GM19023 (cell line): ENCODE measurements at regions not wholly inside any gene's neighbourhood (a gene's known extent, or its start where the extent isn't known, plus 50 kb on each side); places are given as distances from the start of the nearest gene placed in this dataset.

Source experiments
- ATAC-seq: cut with Tn5 transposase; IDR thresholded peaks from one replicate; pipeline ENCODE4 v1.9.1; 2021; ENCODE audit warnings: mild to moderate bottlenecking, moderate library complexity; ENCODE audit not compliant: unreplicated experiment

DNA sequence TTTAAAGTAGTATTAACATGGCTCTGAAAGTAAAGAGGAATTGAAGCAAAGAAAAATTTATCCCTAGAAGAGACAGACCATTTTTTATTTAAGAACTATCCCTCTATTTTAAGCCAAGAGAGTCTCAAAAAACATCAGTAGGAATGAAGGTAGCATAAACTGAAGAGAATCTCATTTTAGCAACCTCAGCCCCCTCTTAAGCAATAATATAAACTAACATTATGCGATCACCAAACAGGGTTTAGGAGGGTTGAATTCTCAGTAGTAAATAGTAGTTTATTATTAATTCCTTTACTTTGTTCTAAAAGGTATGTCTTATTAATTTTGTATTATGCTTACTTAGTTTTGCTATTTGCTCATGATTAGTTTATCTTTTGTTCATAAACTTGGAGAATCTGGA, 287.4 kb downstream of the CDK5RAP2 start:
- no peak for ATAC-seq

DNA sequence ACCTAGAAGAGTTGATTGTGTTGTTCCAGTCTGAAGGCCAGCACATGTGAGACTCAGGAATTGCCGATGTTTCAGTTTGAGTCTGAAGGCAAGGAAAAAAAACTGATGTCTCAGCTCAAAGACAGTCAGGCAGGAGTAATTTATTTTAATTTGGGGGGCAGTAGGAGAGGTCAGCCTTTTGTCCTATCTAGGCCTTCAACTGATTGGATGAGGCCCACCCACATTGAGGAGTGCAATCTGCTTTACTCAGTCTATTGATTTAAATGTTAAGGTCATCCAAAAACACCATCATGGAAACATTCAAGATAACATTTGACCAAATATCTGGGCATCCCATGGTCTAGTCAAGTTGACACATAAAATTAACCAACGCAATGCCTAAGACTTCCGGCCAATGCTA, 288.9 kb downstream of the CDK5RAP2 start:
- ATAC-seq: no peak

DNA sequence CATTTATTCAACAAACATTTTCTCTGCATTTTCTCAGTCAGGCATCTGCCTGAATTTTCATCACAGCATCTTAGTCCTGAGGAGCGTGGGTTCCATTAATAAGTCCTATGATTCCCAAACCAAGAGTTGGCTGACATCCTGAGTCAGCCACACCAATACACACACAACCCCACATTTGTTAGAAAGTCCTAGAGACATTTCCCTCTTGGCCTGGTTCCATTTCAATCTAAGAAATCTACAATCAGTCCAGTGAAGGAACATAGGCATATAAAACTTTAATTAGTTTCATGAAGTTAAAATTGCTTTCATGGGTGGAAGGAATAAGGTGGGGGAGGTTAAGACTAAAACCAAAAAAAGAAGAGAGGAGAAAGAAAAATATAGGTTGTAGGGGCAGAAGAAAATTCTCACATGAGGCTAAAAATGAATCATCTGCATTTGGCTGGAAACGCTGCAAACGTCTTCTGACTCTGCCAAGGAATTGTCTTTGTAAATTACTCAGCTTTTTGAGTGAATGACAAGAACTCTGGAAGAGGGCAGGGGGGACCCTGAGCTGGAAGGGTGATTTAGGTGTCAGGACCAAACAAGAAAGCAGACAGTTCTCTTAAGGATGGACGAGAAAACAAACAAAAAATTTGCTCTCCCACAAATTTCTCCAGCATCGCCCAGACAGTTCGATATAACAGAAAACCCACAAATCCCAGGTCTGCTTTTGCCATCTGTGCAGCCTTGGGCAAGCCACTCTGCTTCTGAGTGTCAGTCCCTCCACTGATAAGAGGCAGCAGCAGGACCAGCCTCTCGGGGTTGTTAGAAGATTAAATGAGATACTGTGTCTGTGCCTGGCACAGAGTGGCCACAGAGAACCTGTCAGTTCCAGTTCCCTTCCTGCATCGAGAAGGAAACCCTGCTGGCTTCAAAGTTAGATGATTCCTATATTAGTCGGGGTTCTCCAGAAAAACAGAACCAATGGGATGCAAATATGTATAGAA, 289.7 kb downstream of the CDK5RAP2 start:
- no peak for ATAC-seq

DNA sequence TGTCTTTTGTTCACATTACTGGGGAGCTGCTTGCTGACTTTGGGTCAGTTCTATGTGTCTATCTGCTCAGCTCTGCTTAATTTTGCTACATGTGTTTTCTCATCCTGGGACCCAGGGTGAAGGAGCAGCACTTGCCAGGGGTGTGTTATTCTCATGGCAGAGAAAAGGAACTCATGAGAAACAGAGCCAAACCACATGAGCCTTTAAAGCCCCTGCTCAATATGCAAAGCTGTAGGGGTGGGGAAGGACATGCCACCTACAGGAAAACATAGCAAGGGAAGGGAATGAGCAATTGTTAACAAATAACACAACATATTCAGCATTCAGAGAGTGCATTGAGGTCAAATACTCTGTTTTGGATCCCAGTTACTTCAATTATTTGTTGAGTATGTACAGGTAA, 290.9 kb downstream of the CDK5RAP2 start:
- ATAC-seq: no peak

DNA sequence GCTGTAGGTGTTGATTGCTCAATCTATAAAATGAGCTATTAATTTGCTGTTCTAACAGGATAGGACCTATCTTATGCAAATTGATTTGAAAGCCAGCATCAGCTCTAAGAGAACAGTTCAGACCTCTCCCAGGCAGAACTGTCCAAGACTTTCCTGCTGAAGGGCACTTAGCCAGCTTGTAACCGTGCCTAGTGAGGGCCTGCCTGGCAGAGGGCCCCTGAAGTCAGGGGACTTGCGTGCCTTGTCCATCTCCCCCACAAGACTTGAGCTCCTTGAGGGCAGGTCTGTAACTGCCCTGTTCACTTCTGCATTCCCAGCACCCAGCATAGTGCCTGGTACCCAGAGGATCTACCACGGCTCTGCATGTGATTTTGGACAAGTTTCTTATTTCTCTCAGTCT, 293.4 kb downstream of the CDK5RAP2 start:
- no peak for ATAC-seq

DNA sequence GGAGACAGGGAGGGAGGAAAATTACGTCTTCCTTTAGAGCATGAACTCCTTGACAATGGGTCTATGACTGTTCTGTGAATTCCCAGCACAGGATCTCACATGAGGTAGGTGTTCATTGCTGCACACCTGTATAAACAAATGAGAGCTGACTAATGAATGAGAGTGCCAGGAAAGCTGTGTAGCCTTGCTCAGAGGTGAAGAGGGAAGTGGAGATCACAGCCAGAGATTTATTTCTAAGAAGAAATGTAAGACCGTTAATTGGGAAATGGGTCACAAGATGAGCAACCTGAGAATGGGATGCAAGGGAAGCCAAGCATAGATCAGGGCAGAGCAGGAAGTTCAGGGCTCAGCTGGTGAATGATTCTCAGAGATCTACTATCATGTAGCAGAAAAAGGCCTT, 295.1 kb downstream of the CDK5RAP2 start:
- ATAC-seq: no peak

GRCh38 chr9:120281665-120282064, 298.3 kb downstream of the CDK5RAP2 start:
- no peak for ATAC-seq

GRCh38 chr9:120267929-120268328, 312.0 kb downstream of the CDK5RAP2 start:
- no peak for ATAC-seq

GRCh38 chr9:120265791-120266190, 314.2 kb downstream of the CDK5RAP2 start:
- ATAC-seq: no peak

DNA sequence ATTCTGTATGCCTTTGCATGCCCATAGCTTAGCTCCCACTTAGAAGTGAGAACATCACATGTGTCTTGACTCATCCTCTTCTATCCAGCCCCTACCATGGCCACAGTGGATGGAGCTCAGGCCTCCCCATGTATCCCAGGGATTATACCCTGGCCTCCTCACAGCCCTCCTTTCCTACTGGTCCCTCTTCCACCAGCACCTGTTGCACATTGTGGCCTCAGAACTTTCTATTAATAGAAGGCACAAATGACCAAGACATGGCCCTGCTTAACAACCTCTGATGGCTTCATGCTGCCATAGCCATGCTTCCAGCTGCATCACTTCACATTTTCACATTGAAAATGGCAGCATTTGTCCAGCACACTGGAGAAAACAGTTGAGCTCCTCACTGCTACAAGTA, 315.4 kb downstream of the CDK5RAP2 start:
- ATAC-seq: no peak

GRCh38 chr9:120263836-120264235, 316.1 kb downstream of the CDK5RAP2 start:
- no peak for ATAC-seq

- ATAC-seq: no peak
Observed at GRCh38 chr9:120261419-120261818, 318.5 kb downstream of the CDK5RAP2 start.

- ATAC-seq: no peak
Observed at GRCh38 chr9:120259100-120259499, 320.9 kb downstream of the CDK5RAP2 start.

DNA sequence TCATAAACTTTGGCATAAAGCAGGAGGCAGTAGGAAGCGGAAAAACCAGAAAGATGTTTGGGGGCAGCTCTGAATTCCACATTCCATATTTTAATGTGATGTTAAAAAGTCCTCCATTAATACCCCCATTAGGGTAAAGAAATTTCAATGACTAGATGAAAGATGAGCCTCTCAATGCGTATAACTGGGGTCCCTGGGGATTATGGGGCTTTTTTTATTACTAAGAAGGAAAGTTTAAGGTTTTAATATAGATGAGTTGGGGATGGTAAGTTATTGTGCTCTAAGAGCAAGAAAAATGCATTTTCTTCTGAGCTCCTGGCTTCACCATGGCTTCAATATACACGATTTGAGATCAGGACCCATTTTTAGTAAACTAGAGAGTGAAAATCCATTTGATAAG, 321.9 kb downstream of the CDK5RAP2 start:
- no peak for ATAC-seq

- ATAC-seq: no peak
Observed at GRCh38 chr9:120257483-120257882, 322.5 kb downstream of the CDK5RAP2 start.

DNA sequence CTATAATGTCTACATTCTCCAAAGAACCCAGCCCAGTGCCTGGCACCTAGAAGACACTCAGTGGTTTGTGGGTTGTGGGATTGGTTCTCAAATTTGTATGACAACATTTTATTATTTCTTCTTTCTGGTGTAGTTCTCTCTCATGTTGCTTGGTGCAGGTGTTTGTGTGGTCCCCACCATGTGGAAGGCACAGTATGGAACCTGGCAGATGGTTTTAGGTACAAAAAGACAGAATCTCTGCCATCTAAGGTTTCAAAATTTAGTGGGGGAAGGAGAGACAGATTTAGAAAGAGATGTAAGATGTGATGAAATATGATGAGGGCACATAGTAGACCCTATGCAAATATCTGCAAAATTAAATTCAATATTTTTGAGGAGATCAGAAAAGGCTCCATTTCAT, 323.8 kb downstream of the CDK5RAP2 start:
- no peak for ATAC-seq

DNA sequence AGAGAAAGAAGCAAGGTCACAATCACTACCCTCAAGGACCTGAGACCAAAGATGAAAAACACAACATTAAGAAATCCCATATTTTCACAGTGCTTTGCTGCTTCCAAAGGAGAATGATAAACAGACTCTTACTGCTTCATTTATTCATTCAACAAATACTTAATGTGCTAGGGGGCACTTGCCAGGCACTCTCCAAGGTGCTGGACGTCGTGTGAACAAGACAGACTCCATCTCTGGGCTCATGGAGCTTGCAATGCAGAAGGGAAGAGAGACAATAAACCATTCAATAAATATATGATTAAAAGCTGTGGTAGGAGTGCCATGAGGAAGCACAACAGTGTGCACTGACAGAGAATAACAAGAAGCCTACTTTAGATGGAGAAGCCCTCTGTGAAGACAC, 327.7 kb downstream of the CDK5RAP2 start:
- ATAC-seq: no peak

DNA sequence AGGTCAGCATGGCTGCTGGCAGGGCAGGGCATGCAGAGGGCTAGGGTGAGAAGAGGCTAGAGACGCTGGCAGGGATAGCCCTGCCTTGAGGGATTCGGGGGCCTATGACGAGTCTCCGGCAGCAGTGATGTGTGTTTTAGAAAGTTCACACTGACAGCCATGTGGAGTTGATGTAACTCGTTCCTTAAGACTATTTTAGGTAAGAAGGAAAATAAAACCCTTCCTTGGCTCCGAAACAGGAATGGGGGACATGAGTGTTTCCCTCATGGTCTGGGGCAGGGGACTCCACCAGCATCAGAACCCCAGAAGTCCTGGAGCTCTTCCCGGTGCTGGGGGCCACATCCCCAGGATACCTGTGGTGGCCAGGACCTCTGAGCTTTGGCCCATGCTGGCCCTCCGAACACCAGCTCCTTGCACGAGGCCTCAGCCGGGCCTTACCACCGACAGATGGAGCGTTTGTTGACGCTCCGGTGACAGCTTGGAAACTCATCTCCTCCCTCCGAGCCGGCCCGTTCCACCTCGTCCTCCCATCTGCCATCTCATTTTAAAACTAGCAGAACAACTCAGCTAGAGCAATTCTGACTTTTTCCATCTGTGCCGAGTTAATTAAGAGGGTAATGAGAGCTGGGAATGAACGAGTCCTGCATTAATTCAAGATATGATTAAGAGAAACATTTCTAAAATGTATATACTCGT, 337.7 kb downstream of the CDK5RAP2 start:
- ATAC-seq: no peak

DNA sequence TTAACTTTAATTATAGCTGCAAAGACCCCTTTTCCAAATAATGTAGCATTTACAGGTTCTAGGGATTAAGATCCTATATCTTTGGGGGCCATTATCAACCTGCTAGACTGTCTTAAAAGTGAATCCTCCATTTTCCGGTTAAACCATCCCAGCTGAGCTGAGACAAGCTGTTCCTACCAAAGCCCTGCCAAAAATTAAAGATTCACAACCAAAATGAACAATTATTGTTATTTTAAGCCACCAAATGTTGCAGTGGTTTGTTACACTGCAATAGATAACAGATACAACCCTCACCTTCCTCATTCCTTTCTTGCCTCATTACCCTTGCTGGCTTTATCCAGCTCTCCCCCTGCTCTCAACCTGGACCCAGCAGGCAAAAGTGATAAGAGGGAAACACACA, 343.4 kb downstream of the CDK5RAP2 start:
- ATAC-seq: no peak

DNA sequence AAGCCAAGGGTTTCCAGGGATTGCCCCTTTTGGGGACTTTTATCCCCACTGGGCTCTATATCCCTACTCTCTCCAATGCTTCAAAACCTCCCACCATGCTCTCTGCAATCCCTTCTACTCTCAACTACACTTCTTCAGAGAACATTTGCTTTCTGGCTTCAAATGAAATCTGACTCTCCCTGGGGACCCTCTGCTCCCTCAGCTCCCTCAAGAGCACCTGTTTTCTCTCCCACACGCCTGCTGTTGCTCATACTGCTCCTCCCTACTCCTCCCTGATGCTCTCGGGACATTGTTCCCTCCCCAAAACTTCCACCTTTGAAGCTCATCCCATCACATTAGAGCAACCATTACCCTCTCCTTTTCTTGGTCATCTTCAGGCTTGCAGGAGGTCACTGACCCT, 344.9 kb downstream of the CDK5RAP2 start:
- ATAC-seq: no peak

DNA sequence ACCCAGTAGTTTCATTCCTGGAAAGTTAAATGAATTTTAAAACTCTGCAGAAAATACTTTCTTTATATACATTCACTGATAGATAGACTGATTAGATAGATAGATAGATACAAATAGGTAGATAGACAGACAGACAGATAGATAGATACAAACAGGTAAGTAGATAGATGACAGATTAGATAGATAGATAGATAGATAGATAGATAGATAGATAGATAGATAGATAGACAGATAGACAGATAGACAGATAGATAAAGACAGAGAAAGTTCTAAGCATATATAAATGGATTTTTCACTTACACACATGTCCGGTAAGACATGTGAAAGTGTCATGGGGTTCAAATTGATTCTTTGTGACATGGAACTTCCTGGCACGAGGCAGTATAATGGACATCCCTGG, 349.7 kb downstream of the CDK5RAP2 start:
- no peak for ATAC-seq

DNA sequence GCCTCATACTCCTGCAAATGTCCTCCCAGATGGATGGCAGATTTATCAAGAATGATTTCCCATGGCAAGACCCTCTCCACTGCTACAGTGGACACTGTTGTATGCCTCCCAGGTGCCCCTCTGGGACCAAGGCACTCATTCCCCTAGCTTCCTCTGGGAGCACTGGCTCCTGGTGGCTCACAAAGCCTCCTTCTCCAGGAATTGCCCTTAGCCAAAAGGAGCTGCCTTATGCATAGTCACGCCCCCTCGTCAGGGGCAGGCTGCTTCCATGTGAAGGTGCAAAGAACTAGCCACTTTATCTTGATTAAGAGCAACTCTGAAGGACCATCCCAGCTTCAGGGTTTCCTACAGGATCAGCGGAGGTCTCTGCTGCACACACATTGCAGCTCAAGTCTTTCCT, 358.1 kb downstream of the CDK5RAP2 start:
- ATAC-seq: no peak
